ENCODE measurements at regions not wholly inside any gene's neighbourhood (a gene's known extent, or its start where the extent isn't known, plus 50 kb on each side); places are given as distances from the start of the nearest gene placed in this dataset.

DNA sequence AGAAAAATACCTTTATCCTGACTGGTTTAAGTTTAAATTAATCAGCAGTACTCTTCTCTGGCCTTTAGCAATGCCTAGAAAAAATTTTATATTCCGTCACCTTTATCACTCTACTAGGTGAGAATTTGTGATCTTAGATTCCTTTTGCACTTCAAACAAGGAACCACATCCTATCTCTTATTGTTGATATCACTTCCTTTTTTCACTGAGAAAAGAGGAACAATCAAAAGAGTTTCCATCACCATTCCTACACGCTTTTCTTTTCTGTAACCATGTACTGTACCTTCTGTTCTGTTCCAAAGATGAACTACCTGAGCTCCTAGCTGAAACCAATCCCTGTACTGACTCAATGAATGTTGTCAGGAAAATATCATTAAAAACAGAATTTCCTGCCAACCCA, 1379.0 kb upstream of the MIR17HG start:
- no peak for DNase-seq (ENCODE audit: low read depth, low spot score)
- H3K27ac ChIP-seq (ENCODE audit: low read depth, low read length), result no peak overlapping the region
- ChIA-PET POLR2A (no interaction called here), CTCF (no interaction called here)
- H3K4me3 ChIP-seq (ENCODE audit: low read depth, low read length), result no peak overlapping the region
- no peaks in the 10 kb centered on the region for H3K9me3 ChIP-seq (ENCODE audit: control insufficient read depth, insufficient read depth, low read length)
- TF ChIP-seq, protein P1, sequence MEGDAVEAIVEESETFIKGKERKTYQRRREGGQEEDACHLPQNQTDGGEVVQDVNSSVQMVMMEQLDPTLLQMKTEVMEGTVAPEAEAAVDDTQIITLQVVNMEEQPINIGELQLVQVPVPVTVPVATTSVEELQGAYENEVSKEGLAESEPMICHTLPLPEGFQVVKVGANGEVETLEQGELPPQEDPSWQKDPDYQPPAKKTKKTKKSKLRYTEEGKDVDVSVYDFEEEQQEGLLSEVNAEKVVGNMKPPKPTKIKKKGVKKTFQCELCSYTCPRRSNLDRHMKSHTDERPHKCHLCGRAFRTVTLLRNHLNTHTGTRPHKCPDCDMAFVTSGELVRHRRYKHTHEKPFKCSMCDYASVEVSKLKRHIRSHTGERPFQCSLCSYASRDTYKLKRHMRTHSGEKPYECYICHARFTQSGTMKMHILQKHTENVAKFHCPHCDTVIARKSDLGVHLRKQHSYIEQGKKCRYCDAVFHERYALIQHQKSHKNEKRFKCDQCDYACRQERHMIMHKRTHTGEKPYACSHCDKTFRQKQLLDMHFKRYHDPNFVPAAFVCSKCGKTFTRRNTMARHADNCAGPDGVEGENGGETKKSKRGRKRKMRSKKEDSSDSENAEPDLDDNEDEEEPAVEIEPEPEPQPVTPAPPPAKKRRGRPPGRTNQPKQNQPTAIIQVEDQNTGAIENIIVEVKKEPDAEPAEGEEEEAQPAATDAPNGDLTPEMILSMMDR (IDR thresholded peaks at IDR 0.05; ENCODE audit: low read depth, low read length), result no peak
- no peaks in the 10 kb centered on the region for H3K27me3 ChIP-seq (ENCODE audit: control insufficient read depth, insufficient read depth, low read length)

DNA sequence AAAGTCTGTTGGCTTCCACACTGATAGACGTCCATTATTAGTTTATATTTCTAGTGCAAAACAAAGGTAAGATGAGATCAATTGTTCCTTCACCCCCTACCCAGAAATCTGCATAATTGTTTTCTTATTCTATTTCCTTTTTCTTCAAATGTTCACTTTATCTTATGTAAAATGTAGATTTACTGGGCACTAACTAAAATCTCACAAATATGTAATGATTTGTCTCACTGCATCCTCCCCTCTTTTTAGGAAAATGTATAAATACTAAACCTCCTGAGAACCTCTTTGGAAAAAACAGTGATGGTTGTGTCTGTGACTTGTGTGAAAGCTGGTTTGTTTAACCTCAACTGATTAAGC, 1377.2 kb upstream of the MIR17HG start:
- H3K27me3 ChIP-seq (ENCODE audit: control insufficient read depth, insufficient read depth, low read length), result no peaks in the 10 kb centered on the region
- H3K9me3 ChIP-seq (ENCODE audit: control insufficient read depth, insufficient read depth, low read length), result no peaks in the 10 kb centered on the region
- DNase-seq (ENCODE audit: low read depth, low spot score), result no peak
- ChIA-PET CTCF (no interaction called here), POLR2A (no interaction called here)
- H3K4me3 ChIP-seq (ENCODE audit: low read depth, low read length), result no peak overlapping the region
- H3K27ac ChIP-seq (ENCODE audit: low read depth, low read length), result no peak overlapping the region
- TF ChIP-seq, protein P1 (IDR thresholded peaks at IDR 0.05; ENCODE audit: low read depth, low read length), result no peak

DNA sequence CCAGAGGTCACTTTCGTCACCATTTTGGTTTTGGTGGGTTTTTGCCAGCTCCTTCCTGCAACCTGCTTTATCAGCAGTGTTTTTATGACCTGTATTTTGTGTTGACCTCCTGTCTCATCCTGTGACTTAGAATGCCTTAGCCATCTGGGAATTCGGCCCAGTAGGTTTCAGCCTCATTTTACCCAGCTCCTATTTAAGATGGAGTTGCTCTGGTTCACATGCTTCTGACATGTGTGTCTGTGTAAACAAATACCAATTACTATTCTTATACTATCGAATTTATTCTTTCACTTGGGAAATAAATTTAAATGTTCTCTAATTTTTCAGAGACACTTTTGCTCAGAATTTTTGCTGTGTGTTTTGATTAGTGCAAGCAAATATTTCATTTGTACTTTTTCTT, 1370.3 kb upstream of the MIR17HG start:
- H3K27ac ChIP-seq (ENCODE audit: low read depth, low read length), result no peak overlapping the region
- ChIA-PET POLR2A (no interaction called here), CTCF (no interaction called here)
- TF ChIP-seq, protein P1 (IDR thresholded peaks at IDR 0.05; ENCODE audit: low read depth, low read length), result no peak
- no peak overlapping the region for H3K4me3 ChIP-seq (ENCODE audit: low read depth, low read length)
- H3K27me3 ChIP-seq (ENCODE audit: control insufficient read depth, insufficient read depth, low read length), result no peaks in the 10 kb centered on the region
- H3K9me3 ChIP-seq (ENCODE audit: control insufficient read depth, insufficient read depth, low read length), result no peaks in the 10 kb centered on the region
- no peak for DNase-seq (ENCODE audit: low read depth, low spot score)

DNA sequence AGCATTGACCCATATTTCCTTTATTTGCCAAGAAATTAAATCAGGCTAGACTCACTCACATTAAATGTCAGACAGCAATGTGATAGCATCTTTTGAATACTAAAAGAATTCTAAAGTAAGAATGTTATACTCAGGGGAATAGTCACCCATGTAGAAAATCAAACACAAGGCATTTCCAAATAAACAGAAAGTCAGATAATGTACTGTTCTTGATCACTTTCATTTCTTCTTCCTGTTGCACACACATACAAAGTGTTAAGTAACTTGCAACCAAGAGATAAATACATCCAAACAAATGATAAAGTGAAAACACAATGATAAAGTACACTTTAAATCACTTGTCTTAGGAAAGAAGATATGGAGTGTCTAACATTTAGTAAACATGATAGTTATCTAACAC, 1366.6 kb upstream of the MIR17HG start:
- no peak overlapping the region for H3K27ac ChIP-seq (ENCODE audit: low read depth, low read length)
- POLR2A ChIA-PET, result no interaction called here
- H3K4me3 ChIP-seq (ENCODE audit: low read depth, low read length), result no peak overlapping the region
- TF ChIP-seq, protein P1 (IDR thresholded peaks at IDR 0.05; ENCODE audit: low read depth, low read length), result no peak
- H3K9me3 ChIP-seq (ENCODE audit: control insufficient read depth, insufficient read depth, low read length), result no peaks in the 10 kb centered on the region
- H3K27me3 ChIP-seq (ENCODE audit: control insufficient read depth, insufficient read depth, low read length), result no peaks in the 10 kb centered on the region
- CTCF ChIA-PET, result no interaction called here
- no peak for DNase-seq (ENCODE audit: low read depth, low spot score)

DNA sequence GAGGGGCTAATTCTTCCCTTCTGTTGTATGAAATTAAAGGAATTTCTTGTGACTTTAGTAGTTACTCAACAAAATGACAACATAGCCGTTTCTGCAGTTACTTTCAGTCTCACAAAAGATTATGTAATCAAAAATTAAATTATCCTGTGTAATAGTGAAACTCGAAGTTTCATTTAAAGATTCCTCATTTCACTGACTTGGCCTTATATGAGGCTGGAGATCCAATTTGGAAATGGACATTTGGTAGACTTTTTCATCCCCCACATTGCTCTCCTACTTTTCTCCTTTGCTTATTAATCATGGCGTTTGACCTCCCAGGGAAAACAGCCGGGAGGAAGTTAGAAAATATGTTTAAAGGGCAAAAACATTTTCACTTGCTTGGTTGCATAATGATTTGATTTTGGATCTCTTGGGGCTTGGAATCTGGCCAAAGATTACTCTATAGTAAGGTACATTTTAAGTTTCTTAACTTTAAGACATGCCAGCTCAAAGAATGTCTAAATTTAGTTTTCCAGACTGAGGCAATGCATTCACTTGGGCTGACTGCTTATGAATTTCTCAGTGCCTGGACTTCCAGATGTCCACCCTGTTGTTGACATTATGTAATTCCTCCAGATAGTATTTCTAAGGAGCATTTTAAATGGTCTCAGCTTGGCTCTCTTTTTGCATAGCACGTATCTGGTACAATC, 1364.9 kb upstream of the MIR17HG start:
- H3K27ac ChIP-seq (ENCODE audit: low read depth, low read length), result no peak overlapping the region
- no peak for DNase-seq (ENCODE audit: low read depth, low spot score)
- no peak overlapping the region for H3K4me3 ChIP-seq (ENCODE audit: low read depth, low read length)
- ChIA-PET POLR2A (no interaction called here), CTCF (no interaction called here)
- no peaks in the 10 kb centered on the region for H3K9me3 ChIP-seq (ENCODE audit: control insufficient read depth, insufficient read depth, low read length)
- TF ChIP-seq, protein P1 (IDR thresholded peaks at IDR 0.05; ENCODE audit: low read depth, low read length), result no peak
- H3K27me3 ChIP-seq (ENCODE audit: control insufficient read depth, insufficient read depth, low read length), result no peaks in the 10 kb centered on the region

Measured in AG04450 (cell line).